ENCODE measurements at regions not wholly inside any gene's neighbourhood (a gene's known extent, or its start where the extent isn't known, plus 50 kb on each side); places are given as distances from the start of the nearest gene placed in this dataset.
A peak's percentile ranks its signal among the peaks of the same experiment; 100 is the strongest.

GRCh38 chr4:108520807-108521206 lies 99.6 kb upstream of the RPL34 start:
- no peak for DNase-seq

- DNase-seq = no peak
These were observed 100.3 kb upstream of the RPL34 start for GRCh38 chr4:108519911-108520601.

GRCh38 chr4:108519208-108519833 lies 101.1 kb upstream of the RPL34 start:
- DNase-seq = no peak

- DNase-seq = peak; percentile 54
These were observed 107.5 kb upstream of the RPL34 start for GRCh38 chr4:108512615-108513505.

- DNase-seq = no peak
These were observed 108.8 kb upstream of the RPL34 start for GRCh38 chr4:108511618-108512017.

GRCh38 chr4:108502356-108502755 lies 118.0 kb upstream of the RPL34 start:
- DNase-seq = no peak

GRCh38 chr4:108498925-108499324 lies 121.5 kb upstream of the RPL34 start:
- DNase-seq = no peak

GRCh38 chr4:108493596-108493931 lies 126.8 kb upstream of the RPL34 start:
- DNase-seq = no peak

GRCh38 chr4:108492816-108493595 lies 127.4 kb upstream of the RPL34 start:
- DNase-seq = no peak

- DNase-seq = no peak
These were observed 131.5 kb upstream of the RPL34 start for GRCh38 chr4:108488865-108489264.

- no peak for DNase-seq
These were observed 134.3 kb upstream of the RPL34 start for GRCh38 chr4:108486046-108486445.

- DNase-seq = no peak
These were observed 136.2 kb upstream of the RPL34 start for GRCh38 chr4:108484187-108484586.

GRCh38 chr4:108483650-108484049 lies 136.7 kb upstream of the RPL34 start:
- no peak for DNase-seq

GRCh38 chr4:108483079-108483478 lies 137.3 kb upstream of the RPL34 start:
- DNase-seq = no peak

- DNase-seq = no peak
These were observed 139.5 kb upstream of the RPL34 start for GRCh38 chr4:108480881-108481280.

GRCh38 chr4:108477527-108478108 lies 142.8 kb upstream of the RPL34 start:
- no peak for DNase-seq

GRCh38 chr4:108473163-108473720 lies 147.1 kb upstream of the RPL34 start:
- DNase-seq = no peak

- no peak for DNase-seq
These were observed 153.2 kb upstream of the RPL34 start for GRCh38 chr4:108466936-108467902.

- no peak for DNase-seq
These were observed 154.4 kb upstream of the RPL34 start for GRCh38 chr4:108465886-108466500.

GRCh38 chr4:108458681-108459080 lies 161.7 kb upstream of the RPL34 start:
- no peak for DNase-seq

GRCh38 chr4:108454227-108454626 lies 166.1 kb upstream of the RPL34 start:
- DNase-seq = no peak
